Myocyte (in vitro differentiated cells): ENCODE measurements at regions not wholly inside any gene's neighbourhood (a gene's known extent, or its start where the extent isn't known, plus 50 kb on each side); places are given as distances from the start of the nearest gene placed in this dataset.
"Not testable (repeated sequence)": the region's sequence is repeated elsewhere in the genome, so short reads cannot be mapped to it uniquely, and the experiment has no call there.

Experiments used
- DNase-seq: peaks from one replicate; pipeline ENCODE4 v3.0.0-alpha.2; 2012; ENCODE audit warnings: low read depth

- no peak for DNase-seq
Observed at GRCh38 chr1:98130408-98130807, 209.6 kb upstream of the DPYD start.

GRCh38 chr1:98129491-98129890, 208.7 kb upstream of the DPYD start:
- no peak for DNase-seq

GRCh38 chr1:98126740-98127139, 205.9 kb upstream of the DPYD start:
- DNase-seq, result no peak

GRCh38 chr1:98121646-98122045, 200.8 kb upstream of the DPYD start:
- DNase-seq, result no peak

GRCh38 chr1:98119796-98120195, 199.0 kb upstream of the DPYD start:
- peak; percentile 70 for DNase-seq

- DNase-seq, result no peak
Observed at GRCh38 chr1:98113811-98114210, 193.0 kb upstream of the DPYD start.

GRCh38 chr1:98112626-98113025, 191.8 kb upstream of the DPYD start:
- DNase-seq, result no peak

GRCh38 chr1:98110674-98111073, 189.8 kb upstream of the DPYD start:
- DNase-seq, result peak; percentile 65

GRCh38 chr1:98108378-98108777, 187.5 kb upstream of the DPYD start:
- DNase-seq, result not testable (repeated sequence)

GRCh38 chr1:98107256-98107655, 186.4 kb upstream of the DPYD start:
- DNase-seq, result no peak

GRCh38 chr1:98104289-98104688, 183.5 kb upstream of the DPYD start:
- peak; percentile 74 for DNase-seq

- peak; percentile 17 for DNase-seq
Observed at GRCh38 chr1:98103617-98104285, 182.9 kb upstream of the DPYD start.

GRCh38 chr1:98102345-98103030, 181.7 kb upstream of the DPYD start:
- DNase-seq, result peak; percentile 11

- no peak for DNase-seq
Observed at GRCh38 chr1:98101364-98101763, 180.5 kb upstream of the DPYD start.

GRCh38 chr1:98099501-98099900, 178.7 kb upstream of the DPYD start:
- no peak for DNase-seq

GRCh38 chr1:98098473-98098872, 177.6 kb upstream of the DPYD start:
- DNase-seq, result no peak

- no peak for DNase-seq
Observed at GRCh38 chr1:98090351-98090750, 169.5 kb upstream of the DPYD start.

GRCh38 chr1:98088381-98088780, 167.5 kb upstream of the DPYD start:
- DNase-seq, result no peak

GRCh38 chr1:98086796-98087441, 166.1 kb upstream of the DPYD start:
- DNase-seq, result peak; percentile 54

- peak; percentile 37 for DNase-seq
Observed at GRCh38 chr1:98086156-98086555, 165.3 kb upstream of the DPYD start.

GRCh38 chr1:98084188-98084587, 163.4 kb upstream of the DPYD start:
- no peak for DNase-seq

GRCh38 chr1:98081944-98082343, 161.1 kb upstream of the DPYD start:
- no peak for DNase-seq

GRCh38 chr1:98078596-98078995, 157.8 kb upstream of the DPYD start:
- no peak for DNase-seq
